H9 (cell line): ENCODE measurements at regions not wholly inside any gene's neighbourhood (a gene's known extent, or its start where the extent isn't known, plus 50 kb on each side); places are given as distances from the start of the nearest gene placed in this dataset.

Experiments used
- DNase-seq: peaks from one replicate; pipeline ENCODE4 v3.0.0-alpha.2; 2017
- H2AFZ ChIP-seq: one replicate; pipeline ENCODE4 v1.6.1; 2013; ENCODE audit warnings: mild to moderate bottlenecking, low read length, control low read depth, moderate library complexity
- H2AK5ac ChIP-seq: 2 replicates; pipeline ENCODE4 v1.6.1; 2013; ENCODE audit warnings: low read length, control low read depth, mixed read lengths; ENCODE audit not compliant: insufficient read length
- H2BK120ac ChIP-seq: one replicate; pipeline ENCODE4 v1.6.1; 2013; ENCODE audit warnings: low read depth, mild to moderate bottlenecking, low read length, control low read depth, inconsistent platforms; ENCODE audit not compliant: poor library complexity, severe bottlenecking
- H2BK12ac ChIP-seq: 2 replicates; pipeline ENCODE4 v1.6.1; 2013; ENCODE audit warnings: low read length, control low read depth, mixed read lengths, low read depth; ENCODE audit not compliant: insufficient read length
- H2BK15ac ChIP-seq: 2 replicates; pipeline ENCODE4 v1.6.1; 2013; ENCODE audit warnings: low read depth, low read length, control low read depth
- H2BK20ac ChIP-seq: one replicate; pipeline ENCODE4 v1.6.1; 2013; ENCODE audit warnings: low read depth, mild to moderate bottlenecking, low read length, control low read depth, inconsistent platforms; ENCODE audit not compliant: poor library complexity, severe bottlenecking
- H2BK5ac ChIP-seq: 2 replicates; pipeline ENCODE4 v1.6.1; 2013; ENCODE audit warnings: low read length, control low read depth, mixed read lengths; ENCODE audit not compliant: insufficient read length
- H3K14ac ChIP-seq: 2 replicates; pipeline ENCODE4 v1.6.1; 2013; ENCODE audit warnings: low read length, control low read depth; ENCODE audit not compliant: insufficient read depth
- H3K18ac ChIP-seq: 2 replicates; pipeline ENCODE4 v1.6.1; 2013; ENCODE audit warnings: low read depth, mild to moderate bottlenecking, mixed read lengths, low read length, control low read depth; ENCODE audit not compliant: insufficient read length
- H3K23ac ChIP-seq: 2 replicates; pipeline ENCODE4 v1.6.1; 2013; ENCODE audit warnings: low read length, control low read depth, mixed read lengths, low read depth; ENCODE audit not compliant: insufficient read length
- H3K23me2 ChIP-seq: 2 replicates; pipeline ENCODE4 v1.6.1; 2013; ENCODE audit warnings: low read depth, mild to moderate bottlenecking, mixed read lengths, low read length, control low read depth; ENCODE audit not compliant: insufficient read length, poor library complexity, severe bottlenecking
- H3K27ac ChIP-seq: 2 replicates; pipeline ENCODE4 v1.5.1; 2013; ENCODE audit warnings: low read length, control low read depth, mixed read lengths, low read depth; ENCODE audit not compliant: insufficient read length
- H3K27me3 ChIP-seq: 2 replicates; pipeline ENCODE4 v1.6.1; 2013; ENCODE audit warnings: low read length, control low read depth, inconsistent platforms; ENCODE audit not compliant: insufficient read depth
- H3K4ac ChIP-seq: 2 replicates; pipeline ENCODE4 v1.6.1; 2013; ENCODE audit warnings: low read depth, mild to moderate bottlenecking, control low read depth, inconsistent platforms, low read length, moderate library complexity
- H3K4me1 ChIP-seq: 2 replicates; pipeline ENCODE4 v1.6.1; 2013; ENCODE audit warnings: low read length, control low read depth, inconsistent platforms; ENCODE audit not compliant: insufficient read depth
- H3K4me2 ChIP-seq: 2 replicates; pipeline ENCODE4 v1.6.1; 2013; ENCODE audit warnings: low read length, control low read depth, mixed read lengths; ENCODE audit not compliant: insufficient read length, insufficient read depth
- H3K56ac ChIP-seq: 2 replicates; pipeline ENCODE4 v1.6.1; 2013; ENCODE audit warnings: low read depth, mild to moderate bottlenecking, mixed read lengths, low read length, control low read depth; ENCODE audit not compliant: insufficient read length
- H3K79me1 ChIP-seq: 2 replicates; pipeline ENCODE4 v1.6.1; 2013; ENCODE audit warnings: low read depth, mild to moderate bottlenecking, moderate library complexity, low read length, control low read depth, inconsistent platforms; ENCODE audit not compliant: insufficient read depth, poor library complexity, severe bottlenecking
- H3K79me2 ChIP-seq: 2 replicates; pipeline ENCODE4 v1.6.1; 2013; ENCODE audit warnings: low read length, control low read depth, inconsistent platforms; ENCODE audit not compliant: insufficient read depth
- H3K9ac ChIP-seq: 2 replicates; pipeline ENCODE4 v1.6.1; 2013; ENCODE audit warnings: low read length, control low read depth, mixed read lengths; ENCODE audit not compliant: insufficient read length; ENCODE audit errors: extremely low read depth
- H3K9me3 ChIP-seq: one replicate; pipeline ENCODE4 v1.6.1; 2013; ENCODE audit warnings: low read depth, low read length, inconsistent platforms; ENCODE audit not compliant: control insufficient read depth
- H3T11ph ChIP-seq: one replicate; pipeline ENCODE4 v1.6.1; 2013; ENCODE audit warnings: mild to moderate bottlenecking, low read length, control low read depth, inconsistent platforms
- H4K20me1 ChIP-seq: one replicate; pipeline ENCODE4 v1.6.1; 2013; ENCODE audit not compliant: control insufficient read depth, insufficient read length, insufficient read depth
- H4K5ac ChIP-seq: 2 replicates; pipeline ENCODE4 v1.6.1; 2013; ENCODE audit warnings: low read depth, mild to moderate bottlenecking, mixed read lengths, low read length, control low read depth; ENCODE audit not compliant: insufficient read length
- H4K8ac ChIP-seq: replicated peaks from 2 replicates; pipeline ENCODE4 v1.6.1; 2013; ENCODE audit warnings: low read length, control low read depth, mixed read lengths, low read depth; ENCODE audit not compliant: insufficient read length
- H4K91ac ChIP-seq: 2 replicates; pipeline ENCODE4 v1.6.1; 2013; ENCODE audit warnings: low read depth, mild to moderate bottlenecking, moderate library complexity, mixed read lengths, low read length, control low read depth; ENCODE audit not compliant: insufficient read length
- H3K27ac Mint-ChIP-seq, 3 experiments: 2 replicates in 2 of 3; 3 replicates in 1 of 3; pipeline ENCODE4 v1.8.0; 2020 to 2021; ENCODE audit warnings: mixed read lengths in 3 of 3, mild to moderate bottlenecking in 1 of 3, moderate library complexity in 1 of 3
- H3K27me3 Mint-ChIP-seq: 2 replicates; pipeline ENCODE4 v1.8.0; 2021; ENCODE audit warnings: low read depth, mild to moderate bottlenecking, moderate library complexity, mixed read lengths
- H3K36me3 Mint-ChIP-seq, 3 experiments: 2 replicates in 2 of 3; 3 replicates in 1 of 3; pipeline ENCODE4 v1.8.0; 2020 to 2021; ENCODE audit warnings: low read depth in 3 of 3, mixed read lengths in 3 of 3; ENCODE audit not compliant: insufficient read depth in 1 of 3
- H3K4me1 Mint-ChIP-seq, 2 experiments: 2 replicates each; pipeline ENCODE4 v1.8.0; 2020; ENCODE audit warnings: mixed read lengths in 2 of 2
- H3K4me3 Mint-ChIP-seq, 2 experiments: 2 replicates in 1 of 2; 3 replicates in 1 of 2; pipeline ENCODE4 v1.8.0; 2020 to 2021; ENCODE audit warnings: mild to moderate bottlenecking in 2 of 2, mixed read lengths in 2 of 2, moderate library complexity in 1 of 2
- H3K9me3 Mint-ChIP-seq, 2 experiments: 2 replicates in 1 of 2; 3 replicates in 1 of 2; pipeline ENCODE4 v1.8.0; 2020; ENCODE audit warnings: mild to moderate bottlenecking in 2 of 2, mixed read lengths in 2 of 2, moderate library complexity in 1 of 2
- WGBS: extraction: QIAGEN DNeasy Blood & Tissue Kit; methylation state at CpG from one replicate; pipeline ENCODE4 v1.1.7; 2013; ENCODE audit warnings: missing lambda C conversion rate, low lambda C conversion rate, mixed read lengths; ENCODE audit not compliant: insufficient read length; ENCODE audit errors: extremely low coverage; 5-methylcytosine and 5-hydroxymethylcytosine counted together
- TF ChIP-seq, protein P1 (sequence below): fragments of 200-600 bp; sonication (generic); conservative IDR thresholded peaks from 3 replicates; pipeline ENCODE4 v1.8.0; 2021; ENCODE audit warnings: antibody characterized with exemption, mild to moderate bottlenecking

DNA sequence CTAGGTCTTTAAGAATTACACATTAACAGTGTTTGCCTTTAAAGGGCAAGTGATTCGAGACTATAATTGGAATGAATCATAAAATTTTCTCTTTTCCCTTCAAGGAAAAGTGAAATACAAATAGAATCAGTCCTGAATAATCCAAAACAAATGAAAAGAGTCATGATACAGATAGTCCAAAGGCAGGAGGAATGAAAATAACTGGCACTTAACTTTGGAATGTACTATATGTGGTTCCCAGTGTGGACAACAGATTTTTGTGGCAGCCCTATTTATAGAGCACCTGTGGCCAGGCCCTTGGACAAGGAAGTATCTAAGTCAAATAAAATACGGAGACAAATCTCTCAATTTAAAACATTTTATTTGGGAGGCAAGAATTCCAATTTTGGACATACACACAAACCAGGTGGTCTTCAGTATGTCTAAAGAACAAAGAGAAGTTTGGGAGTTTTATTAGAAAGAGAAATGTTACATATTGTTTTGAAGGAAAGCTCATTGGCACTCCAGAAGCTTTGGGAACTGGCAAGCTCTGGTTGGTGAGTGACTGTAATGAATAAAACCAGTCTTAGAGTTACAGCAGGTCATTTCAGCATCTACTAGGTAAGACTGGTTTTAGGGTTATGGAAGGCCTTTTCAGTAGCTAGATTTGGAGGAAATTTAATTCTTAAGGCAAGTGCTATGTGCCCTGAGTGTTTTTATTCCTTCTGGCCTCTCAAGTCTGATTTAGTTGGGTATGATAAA, 116.0 kb upstream of the PAM start:
- no peaks in the 10 kb centered on the region for H3K79me1 ChIP-seq
- no peak overlapping the region for H3K27ac ChIP-seq
- H2BK120ac ChIP-seq, result no peak overlapping the region
- H3T11ph ChIP-seq, result no peak overlapping the region
- no peak overlapping the region for H2BK15ac ChIP-seq
- no CpG with 5 or more reads among the region's 2 CpGs for WGBS
- H3K23ac ChIP-seq, result no peak overlapping the region
- Mint-ChIP-seq H3K27me3 (no peaks in the 10 kb centered on the region), H3K36me3 (peaks cover 0 to 10% (median 5%) of the 10 kb centered on the region in 3 experiments; a peak in 3 of 7 replicates), H3K4me1 (peaks cover 0 to 5% of the 10 kb centered on the region in 2 experiments; a peak in 2 of 4 replicates), H3K4me3 (no peak overlapping the region), H3K9me3 (peaks cover 0 to 2% of the 10 kb centered on the region in 2 experiments; a peak in 1 of 5 replicates), H3K27ac (no peak overlapping the region)
- H4K20me1 ChIP-seq, result no peaks in the 10 kb centered on the region
- no peak overlapping the region for H2BK12ac ChIP-seq
- H2BK5ac ChIP-seq, result no peak overlapping the region
- no peak overlapping the region for H3K18ac ChIP-seq
- H3K23me2 ChIP-seq, result no peaks in the 10 kb centered on the region
- H2AK5ac ChIP-seq, result no peak overlapping the region
- TF ChIP-seq, protein P1, sequence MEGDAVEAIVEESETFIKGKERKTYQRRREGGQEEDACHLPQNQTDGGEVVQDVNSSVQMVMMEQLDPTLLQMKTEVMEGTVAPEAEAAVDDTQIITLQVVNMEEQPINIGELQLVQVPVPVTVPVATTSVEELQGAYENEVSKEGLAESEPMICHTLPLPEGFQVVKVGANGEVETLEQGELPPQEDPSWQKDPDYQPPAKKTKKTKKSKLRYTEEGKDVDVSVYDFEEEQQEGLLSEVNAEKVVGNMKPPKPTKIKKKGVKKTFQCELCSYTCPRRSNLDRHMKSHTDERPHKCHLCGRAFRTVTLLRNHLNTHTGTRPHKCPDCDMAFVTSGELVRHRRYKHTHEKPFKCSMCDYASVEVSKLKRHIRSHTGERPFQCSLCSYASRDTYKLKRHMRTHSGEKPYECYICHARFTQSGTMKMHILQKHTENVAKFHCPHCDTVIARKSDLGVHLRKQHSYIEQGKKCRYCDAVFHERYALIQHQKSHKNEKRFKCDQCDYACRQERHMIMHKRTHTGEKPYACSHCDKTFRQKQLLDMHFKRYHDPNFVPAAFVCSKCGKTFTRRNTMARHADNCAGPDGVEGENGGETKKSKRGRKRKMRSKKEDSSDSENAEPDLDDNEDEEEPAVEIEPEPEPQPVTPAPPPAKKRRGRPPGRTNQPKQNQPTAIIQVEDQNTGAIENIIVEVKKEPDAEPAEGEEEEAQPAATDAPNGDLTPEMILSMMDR, result no peak
- H3K4ac ChIP-seq, result no peak overlapping the region
- H2AFZ ChIP-seq, result no peak overlapping the region
- H3K79me2 ChIP-seq, result no peaks in the 10 kb centered on the region
- H4K8ac ChIP-seq, result no peak overlapping the region
- H3K27me3 ChIP-seq, result no peaks in the 10 kb centered on the region
- no peak overlapping the region for H3K4me2 ChIP-seq
- H3K4me1 ChIP-seq, result no peaks in the 10 kb centered on the region
- H3K9me3 ChIP-seq, result no peaks in the 10 kb centered on the region
- no peak overlapping the region for H3K56ac ChIP-seq
- H3K14ac ChIP-seq, result no peak overlapping the region
- H4K91ac ChIP-seq, result no peak overlapping the region
- no peak for DNase-seq
- no peak overlapping the region for H2BK20ac ChIP-seq
- H4K5ac ChIP-seq, result no peak overlapping the region
- H3K9ac ChIP-seq, result no peak overlapping the region
